GM18868 (cell line): ENCODE measurements at regions not wholly inside any gene's neighbourhood (a gene's known extent, or its start where the extent isn't known, plus 50 kb on each side); places are given as distances from the start of the nearest gene placed in this dataset.

Experiments
- ATAC-seq: cut with Tn5 transposase; IDR thresholded peaks from one replicate; pipeline ENCODE4 v1.9.1; 2021; ENCODE audit warnings: mild to moderate bottlenecking, moderate library complexity; ENCODE audit not compliant: unreplicated experiment

- peak; percentile 84 for ATAC-seq
Measured at GRCh38 chr9:6703898-6704639, 53.7 kb upstream of the KDM4C start.

- no peak for ATAC-seq
Measured at GRCh38 chr9:6702707-6703106, 55.1 kb upstream of the KDM4C start.

- no peak for ATAC-seq
Measured at GRCh38 chr9:6696178-6696577, 50.6 kb upstream of the GLDC start.

- ATAC-seq: no peak
Measured at GRCh38 chr9:6695121-6695814, 49.7 kb upstream of the GLDC start.
